ENCODE measurements at regions not wholly inside any gene's neighbourhood (a gene's known extent, or its start where the extent isn't known, plus 50 kb on each side); places are given as distances from the start of the nearest gene placed in this dataset.
A peak's percentile ranks its signal among the peaks of the same experiment; 100 is the strongest.
"Not testable (repeated sequence)": the region's sequence is repeated elsewhere in the genome, so short reads cannot be mapped to it uniquely, and the experiment has no call there.

- intact Hi-C loops (cut with DNase I) = no loop called here
- no peaks in the 10 kb centered on the region for H3K9me3 ChIP-seq (ENCODE audit: control insufficient read depth, low read length)
- H3K27me3 ChIP-seq (ENCODE audit: control insufficient read depth, insufficient read depth) = no peaks in the 10 kb centered on the region
- H3K4me1 ChIP-seq (ENCODE audit: control insufficient read depth, insufficient read depth, low read length) = no peaks in the 10 kb centered on the region
- H3K4me3 ChIP-seq (ENCODE audit: low read length) = no peak overlapping the region
- DNase-seq (no peak), ATAC-seq (no peak)
- no peak overlapping the region for H3K27ac ChIP-seq (ENCODE audit: low read length)
- 76% methylated on average over 5 of the region's 5 CpGs for WGBS
These were observed 134.3 kb upstream of the B3GAT2 start for GRCh38 chr6:71091167-71091566.

DNA sequence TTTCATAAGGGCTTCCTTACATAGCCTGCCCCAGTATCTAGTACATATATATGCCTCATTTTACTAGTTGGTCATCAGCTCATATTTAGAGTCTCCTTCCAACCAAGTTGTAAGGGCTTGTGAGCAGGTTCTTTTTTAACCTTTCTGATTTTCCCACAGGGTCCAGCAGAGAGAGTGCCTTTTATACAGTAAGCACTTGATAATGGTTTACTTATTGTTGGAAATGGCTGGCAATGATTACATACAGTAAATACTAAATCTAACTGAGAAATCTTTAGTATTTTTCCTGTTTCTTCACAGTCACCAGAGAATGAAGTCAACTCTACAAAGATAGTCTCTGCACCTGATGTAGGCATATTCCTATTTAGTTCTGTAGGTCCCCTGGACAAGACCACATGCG lies 135.1 kb upstream of the B3GAT2 start:
- WGBS = 94% methylated on average over 1 of the region's 1 CpG
- no peak for ATAC-seq

DNA sequence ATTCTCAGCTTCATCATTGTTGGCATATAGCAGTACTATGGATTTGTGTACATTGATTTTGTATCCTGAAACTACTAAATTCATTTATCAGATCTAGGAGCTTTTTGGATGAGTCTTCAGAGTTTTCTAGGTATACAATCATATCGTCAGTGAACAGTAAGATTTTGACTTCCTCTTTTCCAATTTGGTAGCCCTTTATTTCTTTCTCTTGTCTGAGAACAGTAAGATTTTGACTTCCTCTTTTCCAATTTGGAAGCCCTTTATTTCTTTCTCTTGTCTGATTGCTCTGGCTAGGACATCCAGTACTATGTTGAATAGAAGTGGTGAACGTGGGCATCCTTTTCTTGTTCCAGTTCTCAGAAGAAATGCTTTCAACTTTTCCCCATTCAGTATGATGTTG lies 140.4 kb upstream of the B3GAT2 start:
- H3K9me3 ChIP-seq (ENCODE audit: control insufficient read depth, low read length); H3K27ac ChIP-seq (ENCODE audit: low read length); H3K4me3 ChIP-seq (ENCODE audit: low read length); H3K27me3 ChIP-seq (ENCODE audit: control insufficient read depth, insufficient read depth); ATAC-seq; intact Hi-C loops (cut with DNase I); DNase-seq; H3K4me1 ChIP-seq (ENCODE audit: control insufficient read depth, insufficient read depth, low read length): not testable (repeated sequence)
- WGBS = 74% methylated on average over 2 of the region's 2 CpGs

More for the DNA sequence above, 135.1 kb upstream of the B3GAT2 start:
- no peaks in the 10 kb centered on the region for H3K27me3 ChIP-seq (ENCODE audit: control insufficient read depth, insufficient read depth)
- intact Hi-C loops (cut with DNase I) = no loop called here
- H3K4me3 ChIP-seq (ENCODE audit: low read length) = no peak overlapping the region
- DNase-seq = no peak
- no peaks in the 10 kb centered on the region for H3K4me1 ChIP-seq (ENCODE audit: control insufficient read depth, insufficient read depth, low read length)
- H3K9me3 ChIP-seq (ENCODE audit: control insufficient read depth, low read length) = no peaks in the 10 kb centered on the region
- H3K27ac ChIP-seq (ENCODE audit: low read length) = no peak overlapping the region

- Histone ChIP-seq H3K4me3 (ENCODE audit: low read length) (no peak overlapping the region), H3K4me1 (ENCODE audit: control insufficient read depth, insufficient read depth, low read length) (no peaks in the 10 kb centered on the region), H3K9me3 (ENCODE audit: control insufficient read depth, low read length) (no peaks in the 10 kb centered on the region), H3K27me3 (ENCODE audit: control insufficient read depth, insufficient read depth) (no peaks in the 10 kb centered on the region), H3K27ac (ENCODE audit: low read length) (no peak overlapping the region)
- intact Hi-C loops (cut with DNase I) = no loop called here
- ATAC-seq (no peak), DNase-seq (no peak)
- whole genome bisulfite sequencing = 83% methylated on average over 1 of the region's 1 CpG
These were observed 142.8 kb upstream of the B3GAT2 start for GRCh38 chr6:71099649-71100048.

DNA sequence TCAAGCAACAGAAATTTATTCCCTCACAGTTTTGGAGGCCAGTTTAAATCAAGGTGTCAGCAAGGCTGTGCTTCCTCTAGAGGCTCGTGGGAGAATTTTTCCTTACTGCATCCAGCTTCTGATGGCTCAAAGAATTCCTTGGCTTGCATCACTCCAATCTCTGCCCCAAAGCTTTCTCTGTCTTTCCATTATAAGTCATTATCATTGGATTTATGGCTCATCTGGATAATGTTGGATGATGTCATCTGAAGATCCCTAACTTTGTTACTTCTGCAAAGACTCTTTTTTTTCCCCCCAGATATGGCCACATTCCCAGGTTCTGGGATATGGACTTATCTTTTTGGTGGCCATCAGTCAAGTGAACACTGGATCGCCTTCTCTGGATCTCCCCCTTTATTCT lies 146.3 kb upstream of the B3GAT2 start:
- WGBS = 78% methylated on average over 2 of the region's 2 CpGs
- no peak for ATAC-seq
- intact Hi-C loops (cut with DNase I) = no loop called here
- Histone ChIP-seq H3K9me3 (ENCODE audit: control insufficient read depth, low read length) (no peaks in the 10 kb centered on the region), H3K4me3 (ENCODE audit: low read length) (no peak overlapping the region), H3K4me1 (ENCODE audit: control insufficient read depth, insufficient read depth, low read length) (no peaks in the 10 kb centered on the region), H3K27ac (ENCODE audit: low read length) (no peak overlapping the region), H3K27me3 (ENCODE audit: control insufficient read depth, insufficient read depth) (no peaks in the 10 kb centered on the region)
- DNase-seq = no peak

GRCh38 chr6:71103641-71104040 lies 146.8 kb upstream of the B3GAT2 start:
- 96% methylated on average over 1 of the region's 1 CpG for WGBS
- DNase-seq = no peak
- ATAC-seq = no peak

DNA sequence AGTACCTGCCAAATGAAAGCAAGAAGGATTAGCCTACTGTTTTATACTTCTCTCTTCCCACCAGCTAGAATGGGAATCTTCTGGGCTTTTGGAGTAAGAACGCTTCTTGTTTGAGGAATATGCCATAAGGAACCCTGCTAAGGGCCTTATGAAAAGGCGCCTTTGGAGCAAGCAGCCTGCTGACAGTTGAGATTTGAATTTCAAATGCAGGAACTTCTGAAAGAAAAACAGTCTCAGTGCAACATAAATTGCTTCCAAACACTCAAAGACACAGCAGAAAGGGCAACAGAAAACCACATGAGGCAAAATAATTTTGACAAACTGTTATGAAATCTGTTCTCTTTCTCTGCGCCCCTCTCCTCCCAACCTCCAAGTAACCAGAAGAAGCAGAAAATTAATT lies 149.4 kb upstream of the B3GAT2 start:
- Histone ChIP-seq H3K4me3 (ENCODE audit: low read length) (no peak overlapping the region), H3K4me1 (ENCODE audit: control insufficient read depth, insufficient read depth, low read length) (no peaks in the 10 kb centered on the region), H3K27me3 (ENCODE audit: control insufficient read depth, insufficient read depth) (no peaks in the 10 kb centered on the region), H3K9me3 (ENCODE audit: control insufficient read depth, low read length) (no peaks in the 10 kb centered on the region), H3K27ac (ENCODE audit: low read length) (no peak overlapping the region)
- intact Hi-C loops (cut with DNase I) = no loop called here
- 61% methylated on average over 3 of the region's 3 CpGs for WGBS
- DNase-seq (no peak), ATAC-seq (no peak)

More at GRCh38 chr6:71103641-71104040, 146.8 kb upstream of the B3GAT2 start:
- Histone ChIP-seq H3K4me1 (ENCODE audit: control insufficient read depth, insufficient read depth, low read length) (no peaks in the 10 kb centered on the region), H3K4me3 (ENCODE audit: low read length) (no peak overlapping the region), H3K9me3 (ENCODE audit: control insufficient read depth, low read length) (no peaks in the 10 kb centered on the region), H3K27ac (ENCODE audit: low read length) (no peak overlapping the region), H3K27me3 (ENCODE audit: control insufficient read depth, insufficient read depth) (no peaks in the 10 kb centered on the region)
- intact Hi-C loops (cut with DNase I) = no loop called here

DNA sequence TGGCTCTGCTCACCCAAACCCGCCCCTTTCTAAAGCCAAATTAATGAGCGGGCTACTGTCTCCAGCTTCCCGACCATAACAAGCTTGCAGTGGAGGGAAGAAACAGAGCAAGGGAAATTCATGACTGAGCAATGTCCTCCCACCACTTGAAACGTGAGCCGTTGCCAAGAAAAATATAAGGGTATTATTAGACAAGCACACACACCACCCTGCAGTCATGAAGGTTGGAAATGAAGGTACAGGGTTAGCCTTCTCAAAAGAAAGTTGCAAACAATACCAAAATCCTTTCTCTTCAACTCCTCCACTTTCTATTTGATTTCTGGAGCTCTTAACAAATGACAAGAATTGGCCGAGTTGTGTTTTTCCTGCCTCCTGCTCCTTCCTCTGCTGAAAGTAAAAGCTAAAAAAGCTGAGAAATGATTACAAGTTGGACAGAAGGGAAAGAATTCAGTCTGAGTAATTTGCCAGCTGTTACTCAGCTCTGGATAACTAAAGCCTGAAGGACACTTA lies 151.1 kb upstream of the B3GAT2 start:
- DNase-seq (no peak), ATAC-seq (peak; percentile 87 to 94)
- intact Hi-C loops (cut with DNase I) = no loop called here
- Histone ChIP-seq H3K4me1 (ENCODE audit: control insufficient read depth, insufficient read depth, low read length) (no peaks in the 10 kb centered on the region), H3K27me3 (ENCODE audit: control insufficient read depth, insufficient read depth) (no peaks in the 10 kb centered on the region), H3K9me3 (ENCODE audit: control insufficient read depth, low read length) (no peaks in the 10 kb centered on the region), H3K27ac (ENCODE audit: low read length) (no peak overlapping the region), H3K4me3 (ENCODE audit: low read length) (peak overlapping the region; percentile 54)
- WGBS = 7% methylated on average over 6 of the region's 6 CpGs

DNA sequence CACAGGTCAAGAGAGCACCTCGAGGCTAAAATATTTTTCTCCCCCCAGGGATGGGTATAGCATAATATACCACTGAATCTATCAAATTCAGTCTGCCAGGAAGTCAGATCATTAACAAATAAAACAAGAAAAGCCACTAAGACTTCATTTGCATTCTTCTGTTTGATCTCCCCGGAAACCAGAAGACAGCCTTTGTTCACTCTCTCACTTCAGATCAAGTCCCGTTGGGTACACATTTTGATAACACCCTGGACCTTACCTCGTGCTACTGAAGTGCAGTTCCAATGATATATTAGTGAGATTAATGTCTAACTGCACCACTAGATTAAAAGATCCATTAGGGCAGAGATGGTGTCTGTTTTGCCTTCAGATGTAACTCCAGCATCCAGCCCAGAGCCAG lies 157.7 kb upstream of the B3GAT2 start:
- Histone ChIP-seq H3K27ac (ENCODE audit: low read length) (no peak overlapping the region), H3K9me3 (ENCODE audit: control insufficient read depth, low read length) (no peaks in the 10 kb centered on the region), H3K4me1 (ENCODE audit: control insufficient read depth, insufficient read depth, low read length) (no peaks in the 10 kb centered on the region), H3K4me3 (ENCODE audit: low read length) (no peak overlapping the region), H3K27me3 (ENCODE audit: control insufficient read depth, insufficient read depth) (no peaks in the 10 kb centered on the region)
- DNase-seq (no peak), ATAC-seq (no peak)
- WGBS = 41% methylated on average over 4 of the region's 4 CpGs
- intact Hi-C loops (cut with DNase I) = no loop called here

DNA sequence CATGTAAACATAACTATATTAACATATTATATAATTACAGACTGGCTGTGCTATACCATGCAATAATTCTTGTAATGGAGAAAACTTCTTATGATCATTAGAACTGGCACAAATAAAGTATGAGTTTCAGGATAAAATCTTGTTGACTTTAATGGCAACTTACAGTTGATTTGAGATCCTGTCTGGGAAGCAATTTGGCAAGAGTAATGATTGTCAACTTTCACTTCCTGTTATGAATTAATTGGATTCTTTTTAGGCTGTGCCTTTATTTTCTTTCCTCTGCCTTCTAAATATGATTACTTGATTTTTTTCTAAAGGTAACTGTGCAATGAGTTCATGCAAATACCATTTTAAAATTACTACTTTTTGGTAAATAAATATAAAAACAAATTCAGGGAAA lies 158.1 kb upstream of the B3GAT2 start:
- DNase-seq = no peak
- intact Hi-C loops (cut with DNase I) = no loop called here
- Histone ChIP-seq H3K27me3 (ENCODE audit: control insufficient read depth, insufficient read depth) (no peaks in the 10 kb centered on the region), H3K27ac (ENCODE audit: low read length) (no peak overlapping the region), H3K4me1 (ENCODE audit: control insufficient read depth, insufficient read depth, low read length) (no peaks in the 10 kb centered on the region), H3K9me3 (ENCODE audit: control insufficient read depth, low read length) (no peaks in the 10 kb centered on the region), H3K4me3 (ENCODE audit: low read length) (no peak overlapping the region)
- no peak for ATAC-seq

- H3K27me3 ChIP-seq (ENCODE audit: control insufficient read depth, insufficient read depth) = no peaks in the 10 kb centered on the region
- 67% methylated on average over 1 of the region's 1 CpG for WGBS
- no peak overlapping the region for H3K27ac ChIP-seq (ENCODE audit: low read length)
- no peaks in the 10 kb centered on the region for H3K9me3 ChIP-seq (ENCODE audit: control insufficient read depth, low read length)
- DNase-seq = no peak
- no peak overlapping the region for H3K4me3 ChIP-seq (ENCODE audit: low read length)
- H3K4me1 ChIP-seq (ENCODE audit: control insufficient read depth, insufficient read depth, low read length) = no peaks in the 10 kb centered on the region
- no peak for ATAC-seq
- intact Hi-C loops (cut with DNase I) = no loop called here
These were observed 162.7 kb upstream of the B3GAT2 start for GRCh38 chr6:71119560-71119959.

GRCh38 chr6:71123051-71123450 lies 165.6 kb upstream of the OGFRL1 start:
- H3K9me3 ChIP-seq (ENCODE audit: control insufficient read depth, low read length) = no peaks in the 10 kb centered on the region
- no peaks in the 10 kb centered on the region for H3K27me3 ChIP-seq (ENCODE audit: control insufficient read depth, insufficient read depth)
- no peak overlapping the region for H3K4me3 ChIP-seq (ENCODE audit: low read length)
- ATAC-seq = no peak
- no peak overlapping the region for H3K27ac ChIP-seq (ENCODE audit: low read length)
- no peaks in the 10 kb centered on the region for H3K4me1 ChIP-seq (ENCODE audit: control insufficient read depth, insufficient read depth, low read length)
- WGBS = 92% methylated on average over 1 of the region's 1 CpG
- intact Hi-C loops (cut with DNase I) = no loop called here
- DNase-seq = no peak
